PC-9 (cell line): ENCODE measurements at regions not wholly inside any gene's neighbourhood (a gene's known extent, or its start where the extent isn't known, plus 50 kb on each side); places are given as distances from the start of the nearest gene placed in this dataset.

Source experiments
- BruUV-seq: library from RNA; stranded (reverse); fragments of 400-500 nt; replicated peaks from 2 replicates; lab custom pipeline; 2021; lab: Mats Ljungman, UMichigan
- CTCF ChIA-PET: fragments of 300-600 bp; sonication (Branson Sonifier 250); formaldehyde crosslinking; loops from one replicate; lab custom pipeline; 2022; ENCODE audit warnings: antibody characterized with exemption; lab: Charles Lee
- POLR2A ChIA-PET: fragments of 300-600 bp; sonication (Branson Sonifier 250); formaldehyde crosslinking; loops from one replicate; lab custom pipeline; 2022; ENCODE audit warnings: antibody characterized with exemption; ENCODE audit not compliant: unreplicated experiment; lab: Charles Lee
- DNase-seq, 2 experiments: peaks; one replicate each; pipeline versions ENCODE4 v3.0.0 to v3.0.0-alpha.2; 2015 to 2022; ENCODE audit warnings: mixed read lengths in 1 of 2
- H2AFZ ChIP-seq: fragments of 200-600 bp; sonication (generic); 2 replicates; pipeline ENCODE4 v1.8.1; 2017; ENCODE audit warnings: antibody characterized with exemption
- H3F3A ChIP-seq: fragments of 200-600 bp; sonication (generic); 2 replicates; pipeline ENCODE4 v1.8.1; 2017; ENCODE audit warnings: antibody characterized with exemption, mild to moderate bottlenecking, low read depth; ENCODE audit not compliant: insufficient read depth
- H3K27ac ChIP-seq: fragments of 200-600 bp; sonication (generic); 2 replicates; pipeline ENCODE4 v1.6.1; 2016; ENCODE audit warnings: mixed run types
- H3K27me3 ChIP-seq: fragments of 200-600 bp; sonication (generic); 2 replicates; pipeline ENCODE4 v1.6.1; 2016; ENCODE audit warnings: low read depth, mixed run types; ENCODE audit not compliant: insufficient read depth
- H3K36me3 ChIP-seq: fragments of 200-600 bp; sonication (generic); 2 replicates; pipeline ENCODE4 v1.6.1; 2016; ENCODE audit warnings: low read depth, mixed run types
- H3K4me1 ChIP-seq: fragments of 200-600 bp; sonication (generic); replicated peaks from 2 replicates; pipeline ENCODE4 v1.6.1; 2016; ENCODE audit warnings: mixed run types; ENCODE audit not compliant: insufficient read depth
- H3K4me2 ChIP-seq: fragments of 200-600 bp; sonication (generic); 2 replicates; pipeline ENCODE4 v1.6.1; 2017; ENCODE audit warnings: mixed run types
- H3K4me3 ChIP-seq: fragments of 200-600 bp; sonication (generic); 2 replicates; pipeline ENCODE4 v1.6.1; 2016; ENCODE audit warnings: mixed run types
- H3K79me2 ChIP-seq: fragments of 200-600 bp; sonication (generic); 2 replicates; pipeline ENCODE4 v1.6.1; 2017; ENCODE audit warnings: low read depth, mixed run types
- H3K9me2 ChIP-seq: fragments of 200-600 bp; sonication (generic); 2 replicates; pipeline ENCODE4 v1.8.1; 2017; ENCODE audit warnings: mild to moderate bottlenecking; ENCODE audit not compliant: insufficient read depth
- H3K9me3 ChIP-seq: fragments of 200-600 bp; sonication (generic); 2 replicates; pipeline ENCODE4 v1.8.1; 2016; ENCODE audit warnings: low read depth; ENCODE audit not compliant: insufficient read depth
- H4K20me1 ChIP-seq: fragments of 200-600 bp; sonication (generic); 2 replicates; pipeline ENCODE4 v1.8.1; 2017; ENCODE audit not compliant: insufficient read depth
- CTCF ChIP-seq: fragments of 200-600 bp; sonication (generic); conservative IDR thresholded peaks from 2 replicates; pipeline ENCODE4 v1.6.1; 2017; ENCODE audit warnings: mixed run types, antibody characterized with exemption, mild to moderate bottlenecking, moderate library complexity
- EZH2 ChIP-seq: fragments of 200-600 bp; sonication (generic); IDR thresholded peaks from 2 replicates; pipeline ENCODE4 v1.8.0; 2017; ENCODE audit warnings: antibody characterized with exemption, low read depth
- intact Hi-C: fragments of 100-400 bp; cut with micrococcal nuclease; formaldehyde crosslinking; loops from one replicate; pipeline ENCODE4 v1.10.0; 2022; ENCODE audit not compliant: unreplicated experiment

GRCh38 chr11:112564228-112564955 is 303.7 kb upstream of the PLET1 start:
- Histone ChIP-seq H3K4me2 (peak overlapping the region; percentile 8; the same call in 1 of the 2 replicates), H3F3A (no peaks in the 10 kb centered on the region), H3K36me3 (no peaks in the 10 kb centered on the region), H3K4me3 (no peak overlapping the region), H3K4me1 (peaks cover 6% of the 10 kb centered on the region), H3K27ac (no peak overlapping the region), H3K9me2 (no peaks in the 10 kb centered on the region), H2AFZ (peak overlapping the region; percentile 42; the same call in 1 of the 2 replicates), H3K27me3 (no peaks in the 10 kb centered on the region), H3K79me2 (no peaks in the 10 kb centered on the region), H4K20me1 (no peaks in the 10 kb centered on the region), H3K9me3 (no peaks in the 10 kb centered on the region)
- TF ChIP-seq CTCF = no peak
- no peak for TF ChIP-seq EZH2
- ChIA-PET POLR2A (no interaction called here), CTCF (no interaction called here)
- no TSS peak for BruUV-seq
- intact Hi-C loops = no loop called here
- peak in 1 of 2 experiments; percentile 67 for DNase-seq

GRCh38 chr11:112565551-112565950 is 304.9 kb upstream of the PLET1 start:
- intact Hi-C loops = no loop called here
- no peak for TF ChIP-seq EZH2
- TF ChIP-seq CTCF = no peak
- DNase-seq = no peak
- no peak overlapping the region for H3K4me3 ChIP-seq
- H3K36me3 ChIP-seq = no peaks in the 10 kb centered on the region
- POLR2A ChIA-PET = no interaction called here
- H3K9me2 ChIP-seq = no peaks in the 10 kb centered on the region
- no peak overlapping the region for H3K27ac ChIP-seq
- no peaks in the 10 kb centered on the region for H3K27me3 ChIP-seq
- no TSS peak for BruUV-seq
- H3K9me3 ChIP-seq = no peaks in the 10 kb centered on the region
- no peaks in the 10 kb centered on the region for H4K20me1 ChIP-seq
- CTCF ChIA-PET = no interaction called here
- no peaks in the 10 kb centered on the region for H3K79me2 ChIP-seq
- H2AFZ ChIP-seq = no peak overlapping the region
- no peaks in the 10 kb centered on the region for H3F3A ChIP-seq
- no peak overlapping the region for H3K4me2 ChIP-seq
- peaks cover 6% of the 10 kb centered on the region for H3K4me1 ChIP-seq

- TF ChIP-seq EZH2 (no peak), CTCF (no peak)
- Histone ChIP-seq H2AFZ (no peak overlapping the region), H3K36me3 (no peaks in the 10 kb centered on the region), H3K27me3 (no peaks in the 10 kb centered on the region), H3K4me3 (no peak overlapping the region), H3K9me2 (no peaks in the 10 kb centered on the region), H3K9me3 (no peaks in the 10 kb centered on the region), H3K79me2 (no peaks in the 10 kb centered on the region), H3F3A (no peaks in the 10 kb centered on the region), H3K4me1 (peaks cover 6% of the 10 kb centered on the region), H3K4me2 (no peak overlapping the region), H3K27ac (no peak overlapping the region), H4K20me1 (no peaks in the 10 kb centered on the region)
- intact Hi-C loops = no loop called here
- no peak for DNase-seq
- no TSS peak for BruUV-seq
- ChIA-PET CTCF (no interaction called here), POLR2A (no interaction called here)
These were observed 305.5 kb upstream of the PLET1 start for GRCh38 chr11:112566124-112566523.
